GM10266 (cell line): ENCODE measurements at regions not wholly inside any gene's neighbourhood (a gene's known extent, or its start where the extent isn't known, plus 50 kb on each side); places are given as distances from the start of the nearest gene placed in this dataset.

Experiments used
- DNase-seq: peaks from one replicate; pipeline ENCODE4 v3.0.0; 2012; ENCODE audit errors: extremely low spot score
- TF ChIP-seq, protein P1 (sequence below): IDR thresholded peaks from 2 replicates; pipeline ENCODE4 v1.5.1; 2012; ENCODE audit warnings: mild to moderate bottlenecking, low read depth; ENCODE audit not compliant: control insufficient read depth, insufficient read depth; ENCODE audit errors: missing control alignments

DNA sequence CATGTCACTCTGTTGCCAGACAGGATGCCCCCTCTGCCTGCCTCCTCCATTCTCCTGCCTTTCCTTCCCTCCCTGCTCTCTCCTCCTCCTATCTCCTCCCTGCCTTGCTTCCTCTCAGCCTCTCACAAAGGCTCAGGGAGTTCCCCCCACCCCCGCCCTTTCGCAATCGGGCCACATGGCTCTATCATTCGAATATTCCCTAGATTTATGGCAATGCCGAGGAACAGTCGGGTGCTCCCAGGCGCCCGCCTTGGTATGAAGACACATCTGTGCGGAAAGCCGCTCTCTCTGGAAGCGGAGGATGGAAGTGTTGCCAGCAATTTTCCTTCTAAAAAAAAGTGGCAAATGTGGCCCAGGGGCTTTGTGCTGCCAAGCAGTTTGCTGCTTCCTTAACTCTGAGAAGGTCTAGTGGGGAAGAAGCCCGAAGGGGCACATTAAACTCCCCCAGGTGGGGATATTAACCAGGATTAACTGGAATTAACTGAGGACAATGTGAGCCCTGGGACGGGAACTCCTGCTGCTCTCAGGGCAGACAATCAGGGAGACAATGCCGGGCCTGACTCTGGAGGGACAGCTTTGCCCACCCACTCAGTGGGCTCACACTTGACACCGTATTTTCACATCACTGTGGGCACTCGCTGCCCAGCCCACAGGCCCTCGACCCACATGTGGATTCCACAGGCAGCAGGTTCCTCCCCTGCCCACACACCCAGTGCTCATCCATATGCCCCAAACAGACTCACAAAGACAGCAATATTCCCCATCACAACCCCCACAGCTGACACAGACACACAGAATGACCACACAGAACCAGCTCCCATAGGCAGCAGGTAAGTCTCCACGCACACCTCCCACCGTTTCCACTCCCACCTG lies 88.4 kb upstream of the SMNDC1 start:
- DNase-seq = no peak
- TF ChIP-seq, protein P1, sequence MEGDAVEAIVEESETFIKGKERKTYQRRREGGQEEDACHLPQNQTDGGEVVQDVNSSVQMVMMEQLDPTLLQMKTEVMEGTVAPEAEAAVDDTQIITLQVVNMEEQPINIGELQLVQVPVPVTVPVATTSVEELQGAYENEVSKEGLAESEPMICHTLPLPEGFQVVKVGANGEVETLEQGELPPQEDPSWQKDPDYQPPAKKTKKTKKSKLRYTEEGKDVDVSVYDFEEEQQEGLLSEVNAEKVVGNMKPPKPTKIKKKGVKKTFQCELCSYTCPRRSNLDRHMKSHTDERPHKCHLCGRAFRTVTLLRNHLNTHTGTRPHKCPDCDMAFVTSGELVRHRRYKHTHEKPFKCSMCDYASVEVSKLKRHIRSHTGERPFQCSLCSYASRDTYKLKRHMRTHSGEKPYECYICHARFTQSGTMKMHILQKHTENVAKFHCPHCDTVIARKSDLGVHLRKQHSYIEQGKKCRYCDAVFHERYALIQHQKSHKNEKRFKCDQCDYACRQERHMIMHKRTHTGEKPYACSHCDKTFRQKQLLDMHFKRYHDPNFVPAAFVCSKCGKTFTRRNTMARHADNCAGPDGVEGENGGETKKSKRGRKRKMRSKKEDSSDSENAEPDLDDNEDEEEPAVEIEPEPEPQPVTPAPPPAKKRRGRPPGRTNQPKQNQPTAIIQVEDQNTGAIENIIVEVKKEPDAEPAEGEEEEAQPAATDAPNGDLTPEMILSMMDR = no peak

DNA sequence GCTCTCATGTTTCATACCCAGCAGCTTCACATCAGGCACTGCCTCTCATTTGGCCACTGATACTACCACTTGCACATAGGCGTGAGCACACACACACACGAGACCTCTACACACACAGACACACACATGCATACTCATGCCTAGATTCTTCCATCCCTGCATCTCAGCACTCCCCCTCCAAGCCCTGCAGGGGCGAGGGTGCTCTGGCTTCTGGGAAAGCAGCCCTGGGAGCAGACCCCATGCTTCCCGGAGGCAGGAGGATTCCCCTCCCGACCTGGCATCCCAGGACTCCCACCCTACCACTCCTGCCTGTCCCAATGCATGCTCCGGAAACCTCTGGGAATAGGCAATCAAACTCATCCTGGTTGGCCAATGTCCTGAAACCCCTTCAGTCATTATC lies 89.1 kb upstream of the SMNDC1 start:
- TF ChIP-seq, protein P1 = no peak
- DNase-seq = no peak

DNA sequence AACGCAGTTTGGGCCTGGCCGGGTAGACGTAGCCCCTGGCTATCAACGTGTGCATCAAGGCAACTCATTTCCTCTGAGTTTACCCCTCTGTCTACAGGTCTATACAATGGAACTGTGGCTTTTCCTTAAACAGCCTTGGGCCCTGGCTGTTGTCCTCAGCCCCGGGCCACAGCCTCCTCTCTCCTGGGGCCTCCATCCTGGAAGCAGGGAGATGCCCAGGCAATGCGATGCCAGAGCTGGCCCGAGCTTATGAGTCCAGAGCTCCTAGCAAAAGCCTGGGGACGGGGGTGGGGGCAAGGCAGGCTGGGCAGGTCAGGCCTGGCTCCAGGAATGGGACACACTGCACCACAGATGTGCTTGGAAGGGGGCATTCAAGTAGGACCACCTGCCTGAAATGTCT lies 89.6 kb upstream of the SMNDC1 start:
- DNase-seq = no peak
- TF ChIP-seq, protein P1 = no peak

DNA sequence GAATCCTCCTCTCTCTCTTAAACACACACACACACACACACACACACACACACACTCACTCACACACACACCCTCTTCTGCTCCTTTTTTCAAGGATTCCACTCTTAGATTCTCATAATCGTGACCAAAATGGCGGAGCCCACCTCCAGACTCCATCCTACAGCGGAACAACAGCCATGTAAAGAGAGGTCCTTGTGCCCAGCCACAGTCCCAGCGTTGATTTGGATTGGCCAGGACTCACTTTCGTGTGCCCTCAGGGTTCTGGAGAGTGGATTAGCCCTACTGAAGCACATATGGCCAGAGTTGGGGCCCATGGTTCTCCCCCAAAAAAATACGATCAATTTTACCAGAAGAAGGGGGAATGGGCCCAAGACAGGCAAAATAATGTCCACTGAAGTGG lies 90.2 kb upstream of the SMNDC1 start:
- TF ChIP-seq, protein P1 = no peak
- no peak for DNase-seq

DNA sequence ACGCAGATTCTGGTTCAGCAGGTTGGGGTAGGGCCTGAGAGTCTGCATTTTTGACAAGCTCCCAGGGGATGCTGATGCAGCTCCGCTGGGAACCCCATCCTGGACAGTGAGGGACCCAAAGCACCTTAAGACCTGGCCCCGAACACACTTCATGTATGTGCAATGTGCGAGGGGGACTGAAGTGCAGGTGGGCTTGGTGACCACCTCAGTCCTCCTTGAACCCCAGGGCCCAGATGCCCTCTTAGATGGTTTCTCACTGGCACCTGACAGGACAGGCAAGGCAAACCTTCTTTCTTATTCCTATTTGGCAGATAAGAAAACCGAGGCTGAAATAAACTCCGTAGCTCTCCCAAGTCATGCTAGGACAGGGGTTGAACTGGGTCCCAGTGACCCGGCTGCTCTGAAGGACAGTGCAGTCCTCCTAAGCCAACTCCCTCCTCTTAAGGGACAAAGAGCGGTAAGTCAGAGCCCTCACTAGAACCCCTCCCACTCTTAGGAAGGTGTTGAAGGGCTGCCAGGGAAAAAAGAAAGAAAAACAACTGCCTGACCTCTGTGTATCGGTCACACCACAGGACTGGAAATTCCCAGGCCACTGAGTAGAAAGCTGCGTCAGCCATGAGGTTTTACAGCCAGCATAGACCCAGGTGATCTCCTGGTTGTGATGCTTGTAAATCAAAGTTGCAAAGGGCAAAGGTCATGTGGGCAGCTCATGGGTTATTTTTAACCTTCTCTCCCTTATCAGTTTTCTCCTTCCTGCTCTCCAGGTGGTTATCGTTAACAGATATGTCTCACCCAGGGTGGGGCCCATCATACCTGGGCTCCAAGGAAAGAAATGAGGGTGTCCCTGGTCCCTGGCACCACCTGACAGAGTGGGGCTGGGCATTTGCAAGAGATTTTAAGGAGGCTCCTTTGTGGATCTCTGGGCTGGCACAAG lies 90.9 kb upstream of the SMNDC1 start:
- peak; percentile 71 for DNase-seq
- TF ChIP-seq, protein P1 = no peak

DNA sequence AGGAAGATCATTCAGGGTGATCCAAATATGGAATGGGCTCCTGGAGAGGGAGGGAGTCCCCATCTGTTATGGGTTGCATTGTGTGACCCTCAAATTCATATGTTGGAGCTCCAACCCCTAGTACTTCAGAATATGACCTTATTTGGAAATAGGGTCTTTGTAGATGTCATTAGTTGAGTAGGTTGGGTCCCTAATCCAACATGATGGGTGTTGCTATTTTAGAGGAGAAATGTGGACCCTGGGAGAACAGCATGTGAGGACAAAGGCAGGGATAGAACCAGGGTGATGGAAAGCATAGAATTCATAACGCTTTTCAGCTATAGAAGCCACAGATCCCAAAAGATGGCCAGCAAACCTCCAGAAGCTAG lies 91.5 kb upstream of the SMNDC1 start:
- DNase-seq = no peak
- TF ChIP-seq, protein P1 = no peak

DNA sequence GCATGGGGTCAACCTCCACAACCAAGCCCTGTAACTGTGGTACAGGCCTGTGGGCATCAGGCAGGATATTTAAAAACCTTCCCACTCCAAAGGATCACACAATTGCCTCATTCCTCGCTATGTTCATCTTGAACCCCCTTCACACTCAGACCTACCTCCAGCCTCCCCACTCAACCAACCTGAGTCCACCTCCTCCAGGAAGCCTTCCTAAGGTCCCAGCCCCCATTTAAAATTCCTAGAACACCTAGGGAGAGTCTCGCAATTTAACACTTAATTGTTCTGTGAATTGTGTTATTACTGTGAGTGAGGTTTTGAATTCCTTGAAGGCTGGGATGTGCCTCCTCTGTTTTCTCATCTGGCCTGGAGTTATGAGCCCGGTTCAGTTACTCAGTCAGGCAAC lies 93.1 kb upstream of the SMNDC1 start:
- TF ChIP-seq, protein P1 = no peak
- DNase-seq = no peak
